NB4 (cell line): ENCODE measurements at regions not wholly inside any gene's neighbourhood (a gene's known extent, or its start where the extent isn't known, plus 50 kb on each side); places are given as distances from the start of the nearest gene placed in this dataset.

Source experiments
- DNase-seq: peaks from one replicate; pipeline ENCODE4 v3.0.0; 2010; ENCODE audit warnings: low read depth
- H3K4me3 ChIP-seq: one replicate; pipeline ENCODE4 v1.5.1; 2011; ENCODE audit warnings: mild to moderate bottlenecking, low read depth, low read length, moderate library complexity
- CTCF ChIP-seq: IDR thresholded peaks from one replicate; pipeline ENCODE4 v1.5.1; 2012; ENCODE audit warnings: low read depth, low read length
- MAX ChIP-seq: IDR thresholded peaks from 2 replicates; pipeline ENCODE4 v1.6.1; 2011; ENCODE audit warnings: low read depth, low read length
- MYC ChIP-seq: IDR thresholded peaks from 2 replicates; pipeline ENCODE4 v1.6.1; 2011; ENCODE audit warnings: low read depth, low read length
- POLR2A ChIP-seq: IDR thresholded peaks from 2 replicates; pipeline ENCODE4 v1.6.1; 2011; ENCODE audit warnings: mild to moderate bottlenecking; ENCODE audit not compliant: insufficient read length; ENCODE audit errors: extremely low read depth

GRCh38 chr11:115097796-115098408 lies 406.3 kb downstream of the CADM1 start:
- no peak overlapping the region for H3K4me3 ChIP-seq
- TF ChIP-seq CTCF (no peak), MAX (no peak), POLR2A (no peak)
- DNase-seq = no peak

GRCh38 chr11:115100706-115101105 lies 403.5 kb downstream of the CADM1 start:
- no peak overlapping the region for H3K4me3 ChIP-seq
- no peak for TF ChIP-seq MYC
- TF ChIP-seq MAX = no peak
- TF ChIP-seq POLR2A = no peak
- TF ChIP-seq CTCF = no peak
- no peak for DNase-seq

- TF ChIP-seq MYC (no peak), CTCF (no peak), MAX (no peak), POLR2A (no peak)
- no peak overlapping the region for H3K4me3 ChIP-seq
- DNase-seq = no peak
These were observed 400.3 kb downstream of the CADM1 start for GRCh38 chr11:115103921-115104320.

- no peak for TF ChIP-seq CTCF
- TF ChIP-seq MYC = no peak
- TF ChIP-seq MAX = no peak
- TF ChIP-seq POLR2A = no peak
- no peak for DNase-seq
- no peak overlapping the region for H3K4me3 ChIP-seq
These were observed 399.3 kb downstream of the CADM1 start for GRCh38 chr11:115104851-115105453.

GRCh38 chr11:115111066-115111465 lies 393.1 kb downstream of the CADM1 start:
- no peak overlapping the region for H3K4me3 ChIP-seq
- DNase-seq = no peak
- TF ChIP-seq CTCF = no peak

- H3K4me3 ChIP-seq = no peak overlapping the region
- TF ChIP-seq MYC (no peak), CTCF (no peak), POLR2A (no peak), MAX (no peak)
- DNase-seq = no peak
These were observed 391.5 kb downstream of the CADM1 start for GRCh38 chr11:115112754-115113153.
